ENCODE measurements at regions not wholly inside any gene's neighbourhood (a gene's known extent, or its start where the extent isn't known, plus 50 kb on each side); places are given as distances from the start of the nearest gene placed in this dataset.

DNA sequence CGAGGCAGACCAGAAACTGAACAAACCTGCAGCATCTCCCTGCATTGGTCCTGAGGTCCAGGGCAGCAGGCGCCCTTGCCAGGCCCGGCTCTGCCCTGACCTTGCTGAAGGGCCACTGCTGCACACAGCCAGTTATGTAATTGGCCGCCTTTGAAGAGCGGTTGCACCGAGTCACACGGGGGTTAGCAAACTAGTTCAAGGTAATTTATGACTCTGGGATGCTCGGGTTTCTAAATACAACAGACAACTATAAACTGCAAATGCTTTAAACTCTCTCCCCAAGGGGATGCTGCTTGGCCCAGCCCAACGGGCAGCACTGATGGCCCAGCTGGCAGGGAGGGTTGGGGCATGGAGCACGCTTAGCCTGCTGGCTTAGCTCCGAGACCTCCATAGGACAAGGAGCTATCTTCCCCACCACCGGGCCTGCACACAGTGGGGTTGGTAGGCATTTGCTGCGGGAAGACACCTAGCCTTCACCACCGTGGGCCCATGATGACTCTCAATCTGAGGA is 60.3 kb upstream of the IQSEC1 start:
- Mint-ChIP-seq H3K9me3 (no peaks in the 10 kb centered on the region), H3K27me3 (peaks cover 13 to 28% of the 10 kb centered on the region in 2 donors), H3K4me3 (no peak overlapping the region), H3K36me3 (no peaks in the 10 kb centered on the region), H3K4me1 (no peaks in the 10 kb centered on the region), H3K27ac (no peak overlapping the region)
- ATAC-seq (replicated peaks): no peak
- DNase-seq: no peak

- Mint-ChIP-seq H3K27ac (no peak overlapping the region), H3K4me1 (no peaks in the 10 kb centered on the region), H3K27me3 (peaks cover 13 to 28% of the 10 kb centered on the region in 2 donors), H3K36me3 (no peaks in the 10 kb centered on the region), H3K4me3 (no peak overlapping the region), H3K9me3 (no peaks in the 10 kb centered on the region)
- ATAC-seq (replicated peaks) (no peak), DNase-seq (no peak)
These were observed 59.6 kb upstream of the IQSEC1 start for GRCh38 chr3:13132731-13133410.

- Mint-ChIP-seq H3K4me3 (no peak overlapping the region), H3K9me3 (no peaks in the 10 kb centered on the region), H3K36me3 (no peaks in the 10 kb centered on the region), H3K27me3 (peaks cover 13 to 28% of the 10 kb centered on the region in 2 donors), H3K27ac (no peak overlapping the region), H3K4me1 (no peaks in the 10 kb centered on the region)
- no peak for DNase-seq
- no peak for ATAC-seq (replicated peaks)
These were observed 59.1 kb upstream of the IQSEC1 start for GRCh38 chr3:13132281-13132680.

- no peak overlapping the region for H3K4me3 Mint-ChIP-seq
- no peaks in the 10 kb centered on the region for H3K4me1 Mint-ChIP-seq
- ATAC-seq (replicated peaks) (no peak), DNase-seq (no peak)
- no peaks in the 10 kb centered on the region for H3K9me3 Mint-ChIP-seq
- H3K27me3 Mint-ChIP-seq: peaks cover 6 to 28% of the 10 kb centered on the region in 2 donors
- no peaks in the 10 kb centered on the region for H3K36me3 Mint-ChIP-seq
- no peak overlapping the region for H3K27ac Mint-ChIP-seq
These were observed 57.4 kb upstream of the IQSEC1 start for GRCh38 chr3:13130464-13131193.

GRCh38 chr3:13125092-13126015 is 52.1 kb upstream of the IQSEC1 start:
- H3K9me3 Mint-ChIP-seq: no peaks in the 10 kb centered on the region
- ATAC-seq (replicated peaks): no peak
- H3K27ac Mint-ChIP-seq: no peak overlapping the region
- peaks cover 0 to 5% of the 10 kb centered on the region in 2 donors for H3K27me3 Mint-ChIP-seq
- peaks cover 0 to 7% of the 10 kb centered on the region in 2 donors for H3K4me1 Mint-ChIP-seq
- no peak overlapping the region for H3K4me3 Mint-ChIP-seq
- no peak for DNase-seq
- H3K36me3 Mint-ChIP-seq: no peaks in the 10 kb centered on the region

- Mint-ChIP-seq H3K27ac (no peak overlapping the region), H3K4me3 (no peak overlapping the region), H3K4me1 (peaks cover 0 to 7% of the 10 kb centered on the region in 2 donors), H3K9me3 (no peaks in the 10 kb centered on the region), H3K36me3 (no peaks in the 10 kb centered on the region), H3K27me3 (peaks cover 0 to 5% of the 10 kb centered on the region in 2 donors)
- DNase-seq (no peak), ATAC-seq (replicated peaks) (no peak)
These were observed 51.4 kb upstream of the IQSEC1 start for GRCh38 chr3:13124631-13125030.

DNA sequence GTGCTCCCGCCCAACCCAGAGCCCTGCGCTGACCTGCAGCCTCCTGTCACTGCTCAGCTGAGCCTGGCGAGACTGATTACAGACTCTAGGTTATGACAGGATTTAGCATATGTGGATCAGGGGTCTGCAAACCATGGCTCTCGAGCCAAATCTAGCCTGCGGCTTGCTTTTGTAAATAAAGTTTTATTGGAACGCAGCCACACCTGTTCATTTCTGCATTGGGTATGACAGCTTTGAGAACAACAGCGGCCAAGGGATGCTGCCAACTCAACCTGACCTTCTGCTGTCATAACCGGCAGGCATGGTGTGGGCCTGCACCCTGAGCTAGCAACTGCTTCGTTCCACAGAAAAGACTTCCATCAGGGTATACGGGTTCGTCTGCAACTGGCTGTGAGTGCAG is 50.5 kb upstream of the IQSEC1 start:
- Mint-ChIP-seq H3K4me3 (no peak overlapping the region), H3K27ac (no peak overlapping the region), H3K9me3 (no peaks in the 10 kb centered on the region), H3K27me3 (peaks cover 0 to 5% of the 10 kb centered on the region in 2 donors), H3K4me1 (peaks cover 0 to 9% of the 10 kb centered on the region in 2 donors), H3K36me3 (no peaks in the 10 kb centered on the region)
- DNase-seq: no peak
- no peak for ATAC-seq (replicated peaks)

- Mint-ChIP-seq H3K27me3 (peaks cover 0 to 5% of the 10 kb centered on the region in 2 donors), H3K27ac (no peak overlapping the region), H3K4me1 (peaks cover 4 to 9% of the 10 kb centered on the region in 2 donors), H3K4me3 (no peak overlapping the region), H3K9me3 (no peaks in the 10 kb centered on the region), H3K36me3 (no peaks in the 10 kb centered on the region)
- ATAC-seq (replicated peaks) (no peak), DNase-seq (no peak)
These were observed 49.9 kb upstream of the IQSEC1 start for GRCh38 chr3:13123013-13123654.

All from stimulated activated naive B cell treated with anti-CD40 and anti-IgM and Interleukin-4, amounts not matched to agents 10 μg/mL and 1 μg/mL and 100 μg/mL, for 72 hours (primary cell).